ENCODE measurements at regions not wholly inside any gene's neighbourhood (a gene's known extent, or its start where the extent isn't known, plus 50 kb on each side); places are given as distances from the start of the nearest gene placed in this dataset.

DNA sequence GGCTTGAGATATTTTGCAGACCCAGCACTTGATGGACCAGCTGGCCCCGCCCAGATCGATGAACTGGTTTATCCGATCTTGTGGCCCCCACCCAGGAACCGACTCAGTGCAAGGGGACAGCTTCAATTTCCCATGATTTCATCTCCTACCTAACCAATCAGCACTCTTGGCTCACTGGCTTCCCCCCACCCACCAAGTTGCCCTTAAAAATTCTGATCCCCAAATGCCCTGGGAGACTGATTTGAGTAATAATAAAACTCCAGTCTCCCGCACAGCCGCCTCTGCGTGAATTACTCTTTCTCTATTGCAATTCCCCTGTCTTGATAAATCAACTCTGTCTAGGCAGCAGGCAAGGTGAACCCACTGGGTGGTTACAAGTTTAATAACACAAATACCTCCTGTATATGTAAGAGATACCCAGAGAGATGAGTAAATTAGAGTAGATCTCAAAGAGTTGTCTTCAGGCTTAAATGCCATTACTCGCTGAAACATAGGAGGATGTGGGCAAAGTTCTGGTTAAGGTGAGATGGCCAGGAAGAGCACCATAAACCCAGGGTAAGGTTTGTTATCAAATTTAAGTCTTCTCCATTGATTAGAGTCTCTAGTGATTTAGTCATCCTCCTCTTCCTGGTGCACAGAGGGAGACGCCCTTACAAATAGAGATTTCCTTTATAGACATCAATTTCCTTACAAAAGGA is 222.8 kb downstream of the ARL4C start:
- CTCF ChIA-PET = interaction anchor here (0.9 kb wide), 1 partner anchor 14 kb away, joined by 3 read pairs; no protein-coding TSS in a partner anchor
- Mint-ChIP-seq H3K27ac (peak overlapping the region; percentile 61), H3K27me3 (no peaks in the 10 kb centered on the region), H3K4me1 (peaks cover 78% of the 10 kb centered on the region), H3K36me3 (peaks cover 30% of the 10 kb centered on the region), H3K9me3 (peaks cover 24% of the 10 kb centered on the region), H3K4me3 (peak overlapping the region; percentile 1)
- DNase-seq = peak; percentile 33

DNA sequence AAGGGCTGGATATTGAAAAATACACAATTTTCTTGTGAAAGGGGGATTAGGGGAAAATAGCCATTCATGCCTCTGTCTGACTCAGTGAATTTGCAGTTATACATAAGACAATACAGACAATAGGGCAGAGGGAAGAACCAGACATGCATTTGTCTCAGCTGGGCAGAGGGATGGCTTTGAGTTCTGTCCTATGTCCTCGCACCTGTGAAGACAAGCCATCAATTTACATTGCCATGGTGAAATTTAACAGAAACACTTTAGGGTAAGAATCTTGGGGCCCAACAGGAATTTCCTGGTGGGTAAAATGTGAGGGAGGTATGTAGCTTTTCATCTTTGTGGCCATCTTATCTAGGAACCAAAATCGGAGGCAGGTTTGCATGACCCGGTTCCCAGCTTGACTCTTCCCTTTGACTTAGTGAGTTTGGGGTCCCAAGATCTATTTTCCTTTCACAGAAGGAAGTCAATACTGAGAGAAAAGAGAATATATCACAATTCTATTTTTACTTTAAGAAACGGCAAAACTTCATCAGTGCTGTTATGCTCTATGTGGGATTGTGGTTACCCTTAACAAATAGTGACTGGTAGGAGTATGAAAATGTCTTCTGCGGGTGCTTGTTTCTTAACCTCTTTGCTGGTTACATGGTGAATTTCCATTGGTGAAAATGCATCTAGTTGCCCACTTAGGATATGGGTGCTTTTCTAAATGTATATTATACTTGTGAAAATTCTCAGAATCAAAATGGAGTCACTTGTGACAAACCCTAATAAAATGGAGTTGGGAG is 221.8 kb downstream of the SPP2 start:
- no peak overlapping the region for H3K4me3 Mint-ChIP-seq
- H3K27me3 Mint-ChIP-seq = no peaks in the 10 kb centered on the region
- H3K27ac Mint-ChIP-seq = no peak overlapping the region
- H3K4me1 Mint-ChIP-seq = peaks cover 77% of the 10 kb centered on the region
- CTCF ChIA-PET = interaction anchor here (0.8 kb wide), 1 partner anchor 18 kb away, joined by 3 read pairs; no protein-coding TSS in a partner anchor
- H3K36me3 Mint-ChIP-seq = peaks cover 19% of the 10 kb centered on the region
- H3K9me3 Mint-ChIP-seq = peaks cover 12% of the 10 kb centered on the region
- no peak for DNase-seq

DNA sequence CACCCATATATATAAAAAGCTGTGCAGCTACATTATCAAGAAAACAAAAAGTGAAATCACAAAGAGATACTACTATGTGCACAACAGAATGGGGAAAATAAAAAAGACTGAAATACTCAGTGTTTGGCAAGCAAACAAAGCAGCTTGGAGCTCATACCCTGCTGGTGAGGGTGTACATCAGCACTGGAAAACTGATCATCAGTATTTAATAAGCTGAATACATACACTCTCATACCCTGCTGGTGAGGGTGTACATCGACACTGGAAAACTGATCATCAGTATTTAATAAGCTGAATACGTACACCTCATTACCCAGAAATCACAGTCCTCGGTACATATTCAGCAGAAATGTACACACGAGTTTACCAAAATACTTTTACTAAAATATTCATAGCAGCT is 220.8 kb downstream of the SPP2 start:
- Mint-ChIP-seq H3K4me1 (peaks cover 82% of the 10 kb centered on the region), H3K27ac (no peak overlapping the region), H3K27me3 (no peaks in the 10 kb centered on the region), H3K4me3 (no peak overlapping the region), H3K9me3 (peaks cover 12% of the 10 kb centered on the region), H3K36me3 (peaks cover 19% of the 10 kb centered on the region)
- DNase-seq = no peak
- CTCF ChIA-PET = no interaction called here

DNA sequence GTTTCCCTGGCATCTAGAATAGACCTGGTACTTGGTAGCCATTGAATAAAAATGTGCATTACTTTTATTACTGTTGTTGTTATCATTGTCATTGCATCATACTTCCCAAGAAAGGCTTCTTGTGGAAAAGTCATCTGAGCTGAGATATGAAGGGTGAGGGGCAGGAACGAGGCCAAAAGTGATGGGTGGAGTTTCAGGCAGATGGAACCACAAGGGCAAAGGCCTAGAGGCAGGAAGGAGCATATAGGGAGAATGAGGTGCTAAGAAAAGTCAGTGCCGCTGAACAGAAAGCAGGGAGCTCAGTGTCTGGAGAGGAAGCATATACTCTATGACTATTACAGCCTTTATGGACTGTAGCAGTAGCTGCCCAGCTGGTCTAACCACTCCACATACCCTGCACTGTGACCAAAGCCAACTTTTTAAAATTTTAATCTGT is 219.3 kb downstream of the SPP2 start:
- H3K4me3 Mint-ChIP-seq = no peak overlapping the region
- no peak overlapping the region for H3K27ac Mint-ChIP-seq
- peaks cover 17% of the 10 kb centered on the region for H3K36me3 Mint-ChIP-seq
- CTCF ChIA-PET = no interaction called here
- H3K27me3 Mint-ChIP-seq = no peaks in the 10 kb centered on the region
- H3K9me3 Mint-ChIP-seq = peaks cover 16% of the 10 kb centered on the region
- DNase-seq = no peak
- peaks cover 72% of the 10 kb centered on the region for H3K4me1 Mint-ChIP-seq

DNA sequence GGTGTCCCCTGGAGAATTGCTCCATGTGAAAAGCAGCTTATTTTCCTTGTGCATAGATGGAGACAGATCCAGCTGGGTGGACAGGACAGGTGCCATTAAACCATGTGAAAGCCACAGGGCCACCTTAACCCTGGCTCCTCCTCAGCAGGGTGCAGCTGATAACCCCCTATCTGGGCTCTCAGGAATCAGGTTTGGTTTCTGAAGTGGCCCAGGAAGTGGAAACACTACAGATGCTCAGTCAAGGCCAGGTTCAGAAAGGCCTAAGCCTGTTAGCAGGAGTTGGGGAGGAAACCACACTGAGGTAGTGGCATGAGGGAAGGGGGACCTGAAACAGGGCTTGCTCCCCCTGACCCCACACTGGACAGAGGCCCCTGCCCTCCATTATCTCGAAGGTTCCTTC is 217.0 kb downstream of the SPP2 start:
- peak overlapping the region; percentile 71 for H3K27ac Mint-ChIP-seq
- peaks cover 8% of the 10 kb centered on the region for H3K9me3 Mint-ChIP-seq
- DNase-seq = no peak
- peaks cover 8% of the 10 kb centered on the region for H3K36me3 Mint-ChIP-seq
- H3K4me1 Mint-ChIP-seq = peaks cover 51% of the 10 kb centered on the region
- CTCF ChIA-PET = no interaction called here
- no peaks in the 10 kb centered on the region for H3K27me3 Mint-ChIP-seq
- H3K4me3 Mint-ChIP-seq = no peak overlapping the region

DNA sequence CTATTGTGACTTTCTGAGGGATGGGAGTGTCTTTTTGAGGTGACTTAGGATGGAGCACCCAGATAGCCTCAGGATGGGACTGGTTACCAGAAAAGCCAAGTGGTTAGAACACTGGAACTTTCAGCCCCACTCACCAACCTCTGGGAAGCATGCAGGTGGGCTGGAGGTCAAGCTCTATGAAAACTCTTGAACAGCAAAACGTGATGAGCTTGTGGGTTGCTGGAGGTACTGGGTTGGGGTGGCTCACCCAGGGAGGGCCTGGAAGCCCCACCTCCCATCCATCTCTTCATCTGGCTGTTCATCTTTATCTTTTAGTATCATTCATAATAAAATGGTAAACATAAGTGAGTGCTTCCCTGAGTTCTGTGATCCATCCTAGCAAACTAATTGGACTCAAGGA is 216.4 kb downstream of the SPP2 start:
- peaks cover 8% of the 10 kb centered on the region for H3K9me3 Mint-ChIP-seq
- H3K27me3 Mint-ChIP-seq = no peaks in the 10 kb centered on the region
- H3K4me1 Mint-ChIP-seq = peaks cover 45% of the 10 kb centered on the region
- CTCF ChIA-PET = no interaction called here
- peaks cover 4% of the 10 kb centered on the region for H3K36me3 Mint-ChIP-seq
- DNase-seq = no peak
- no peak overlapping the region for H3K4me3 Mint-ChIP-seq
- no peak overlapping the region for H3K27ac Mint-ChIP-seq

DNA sequence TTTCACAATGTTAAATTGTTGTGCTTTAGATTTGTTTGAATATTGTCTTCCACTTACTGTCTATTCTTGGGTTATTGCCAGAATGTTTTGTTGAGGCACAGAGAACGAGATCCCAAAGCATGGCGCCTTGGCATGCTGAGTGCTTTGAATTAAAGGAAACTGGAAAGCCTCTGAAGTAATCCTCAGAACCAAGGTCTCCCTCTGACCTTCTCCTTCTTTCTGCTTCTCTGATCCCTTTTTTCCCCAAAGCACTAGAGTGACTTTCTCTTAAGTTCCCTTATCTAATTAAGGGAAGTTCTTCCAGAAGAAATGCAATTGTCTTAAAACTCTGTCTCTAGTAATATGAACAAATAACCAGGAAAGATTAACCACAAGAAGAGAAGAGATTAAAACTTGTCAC is 214.7 kb downstream of the SPP2 start:
- no peak for DNase-seq
- CTCF ChIA-PET = no interaction called here
- H3K4me1 Mint-ChIP-seq = peaks cover 35% of the 10 kb centered on the region
- peaks cover 4% of the 10 kb centered on the region for H3K27me3 Mint-ChIP-seq
- no peak overlapping the region for H3K4me3 Mint-ChIP-seq
- peaks cover 4% of the 10 kb centered on the region for H3K36me3 Mint-ChIP-seq
- H3K9me3 Mint-ChIP-seq = peaks cover 10% of the 10 kb centered on the region
- no peak overlapping the region for H3K27ac Mint-ChIP-seq

DNA sequence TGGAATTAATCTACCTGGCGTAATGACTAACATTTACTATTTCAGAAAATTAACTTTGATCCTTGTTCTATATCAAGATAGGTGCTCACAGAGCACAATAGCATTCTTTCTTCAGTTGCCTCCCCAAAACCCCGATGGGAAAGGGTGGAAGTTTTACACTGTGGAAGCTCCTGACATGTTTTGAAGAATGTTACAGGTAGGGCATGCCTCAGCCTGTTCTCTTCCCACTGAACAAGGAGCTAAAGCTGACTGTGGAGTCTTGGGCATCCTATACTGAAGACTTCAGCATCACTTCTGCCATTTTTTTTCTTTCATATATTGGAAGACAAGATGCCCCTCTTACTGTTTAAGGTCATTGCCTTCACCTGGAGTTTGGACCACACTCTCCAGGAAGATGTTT is 211.2 kb downstream of the SPP2 start:
- H3K9me3 Mint-ChIP-seq = peaks cover 15% of the 10 kb centered on the region
- CTCF ChIA-PET = no interaction called here
- H3K4me3 Mint-ChIP-seq = no peak overlapping the region
- no peak overlapping the region for H3K27ac Mint-ChIP-seq
- H3K27me3 Mint-ChIP-seq = peaks cover 4% of the 10 kb centered on the region
- no peak for DNase-seq
- peaks cover 20% of the 10 kb centered on the region for H3K4me1 Mint-ChIP-seq
- peaks cover 4% of the 10 kb centered on the region for H3K36me3 Mint-ChIP-seq

DNA sequence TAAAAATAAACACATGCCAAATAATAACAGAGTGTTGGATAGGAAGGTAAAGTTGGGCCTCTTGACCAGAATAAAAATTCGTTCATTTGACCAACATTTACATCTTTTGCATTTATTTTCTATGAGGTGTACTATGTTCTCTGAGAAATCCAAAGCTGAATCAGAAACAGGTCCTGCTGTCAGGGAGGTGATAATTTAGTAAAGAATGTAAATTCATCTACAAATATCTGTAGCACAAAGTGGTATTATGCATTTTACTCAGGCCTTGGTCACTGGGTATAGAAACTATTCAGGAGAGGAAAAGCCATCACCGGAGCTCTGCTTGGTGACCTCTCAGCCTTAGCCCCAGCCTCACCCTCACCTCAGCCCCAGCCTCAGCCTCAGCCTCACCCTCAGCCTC is 208.9 kb downstream of the SPP2 start:
- CTCF ChIA-PET = interaction anchor here (1.0 kb wide), 1 partner anchor 132 kb away, joined by 3 read pairs; no protein-coding TSS in a partner anchor
- Mint-ChIP-seq H3K9me3 (peaks cover 11% of the 10 kb centered on the region), H3K4me3 (no peak overlapping the region), H3K27ac (no peak overlapping the region), H3K27me3 (peaks cover 8% of the 10 kb centered on the region), H3K4me1 (peaks cover 21% of the 10 kb centered on the region), H3K36me3 (peaks cover 1% of the 10 kb centered on the region)
- DNase-seq = no peak

DNA sequence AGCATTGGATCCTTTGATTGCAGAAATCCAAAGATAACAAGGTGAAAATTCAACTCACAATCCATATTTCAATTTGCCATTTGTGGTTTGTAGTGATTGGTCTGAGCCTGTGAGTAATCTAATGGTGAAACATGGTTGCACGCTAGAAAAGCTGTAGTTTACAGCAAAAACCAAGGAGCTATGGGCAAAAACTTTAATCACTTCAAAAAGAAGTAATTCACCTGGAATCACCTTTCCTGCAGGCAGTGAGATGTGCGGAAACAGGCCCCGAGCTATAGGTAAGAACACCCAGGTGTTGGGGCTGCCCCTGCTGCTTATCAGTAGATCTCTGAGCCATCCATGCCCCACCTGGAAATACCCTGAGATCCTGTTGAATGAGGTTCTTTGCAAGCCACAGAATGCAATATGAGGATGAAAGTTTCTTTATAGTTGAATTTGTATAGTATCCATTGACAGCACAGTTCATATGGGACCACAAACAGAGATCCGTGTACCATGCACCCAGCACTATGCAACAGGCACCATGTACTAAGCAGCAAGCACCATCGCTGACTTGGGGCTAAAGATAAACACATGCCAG is 208.2 kb downstream of the SPP2 start:
- no peak overlapping the region for H3K4me3 Mint-ChIP-seq
- H3K4me1 Mint-ChIP-seq = peaks cover 21% of the 10 kb centered on the region
- H3K9me3 Mint-ChIP-seq = peaks cover 11% of the 10 kb centered on the region
- no peak overlapping the region for H3K27ac Mint-ChIP-seq
- CTCF ChIA-PET = interaction anchor here (0.6 to 1.6 kb wide), 3 partner anchors 22 to 123 kb away, joined by 3 to 5 read pairs (median 4); no protein-coding TSS in a partner anchor
- no peak for DNase-seq
- peaks cover 8% of the 10 kb centered on the region for H3K27me3 Mint-ChIP-seq
- H3K36me3 Mint-ChIP-seq = peaks cover 1% of the 10 kb centered on the region

DNA sequence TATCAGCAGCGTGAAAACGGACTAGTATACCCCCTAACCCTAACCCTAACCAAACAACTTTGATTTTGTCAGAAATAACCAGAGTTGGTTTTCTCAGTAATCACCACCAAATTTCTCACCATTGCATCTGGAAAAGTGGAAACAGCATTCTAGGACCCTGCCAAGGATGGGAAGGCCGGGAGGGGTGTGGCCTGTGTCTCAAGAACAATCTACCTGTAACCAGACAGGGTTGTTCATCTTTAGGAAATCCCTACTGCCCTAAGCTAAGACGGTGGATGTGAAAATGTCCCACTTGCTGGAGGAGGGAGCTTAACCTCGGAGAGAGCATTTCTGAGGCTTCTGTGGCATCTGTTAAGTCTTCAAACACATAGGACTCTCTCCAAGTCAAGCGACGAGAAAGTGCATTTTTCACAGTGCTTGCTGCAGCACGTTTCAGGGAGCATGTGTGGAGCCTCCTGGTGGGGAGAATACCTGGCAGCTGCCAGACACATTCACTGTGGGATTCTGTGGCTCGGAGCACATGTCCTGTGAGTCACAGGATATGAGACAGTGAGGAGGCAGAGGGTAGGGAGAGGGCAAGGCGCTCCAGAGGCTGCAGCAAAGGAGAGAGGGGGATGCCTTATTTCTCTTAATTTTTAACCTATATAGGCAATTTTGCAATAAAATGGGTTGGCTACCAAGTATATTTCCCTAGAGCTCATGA is 207.5 kb downstream of the SPP2 start:
- CTCF ChIA-PET = interaction anchor here (0.6 to 1.6 kb wide), 3 partner anchors 23 to 123 kb away, joined by 3 to 5 read pairs (median 4); no protein-coding TSS in a partner anchor
- Mint-ChIP-seq H3K9me3 (peaks cover 11% of the 10 kb centered on the region), H3K27ac (no peak overlapping the region), H3K4me1 (peaks cover 21% of the 10 kb centered on the region), H3K27me3 (peaks cover 8% of the 10 kb centered on the region), H3K4me3 (no peak overlapping the region), H3K36me3 (peaks cover 1% of the 10 kb centered on the region)
- peak; percentile 38 for DNase-seq

DNA sequence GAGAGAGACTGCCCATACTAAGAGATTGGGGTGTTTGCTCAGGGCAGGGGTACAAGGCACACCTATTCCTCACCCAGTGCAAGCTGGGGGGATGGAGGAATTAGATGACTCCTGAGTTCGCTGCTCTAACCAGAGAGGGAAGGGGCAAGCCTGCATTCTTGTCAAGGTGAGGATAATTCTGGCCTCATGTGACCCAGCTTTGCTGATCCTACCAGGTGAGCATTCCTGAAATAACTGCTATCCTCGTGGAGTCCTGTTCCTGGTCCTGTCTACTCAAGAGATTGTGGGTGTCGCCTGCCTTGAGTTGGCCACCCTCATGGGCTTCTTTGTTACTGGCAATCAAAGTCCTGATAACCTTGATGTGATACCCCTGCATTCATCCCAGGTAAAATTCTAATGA is 206.0 kb downstream of the SPP2 start:
- Mint-ChIP-seq H3K27me3 (peaks cover 11% of the 10 kb centered on the region), H3K9me3 (peaks cover 7% of the 10 kb centered on the region), H3K4me3 (no peak overlapping the region), H3K36me3 (peaks cover 3% of the 10 kb centered on the region), H3K4me1 (peaks cover 21% of the 10 kb centered on the region), H3K27ac (no peak overlapping the region)
- CTCF ChIA-PET = no interaction called here
- no peak for DNase-seq

DNA sequence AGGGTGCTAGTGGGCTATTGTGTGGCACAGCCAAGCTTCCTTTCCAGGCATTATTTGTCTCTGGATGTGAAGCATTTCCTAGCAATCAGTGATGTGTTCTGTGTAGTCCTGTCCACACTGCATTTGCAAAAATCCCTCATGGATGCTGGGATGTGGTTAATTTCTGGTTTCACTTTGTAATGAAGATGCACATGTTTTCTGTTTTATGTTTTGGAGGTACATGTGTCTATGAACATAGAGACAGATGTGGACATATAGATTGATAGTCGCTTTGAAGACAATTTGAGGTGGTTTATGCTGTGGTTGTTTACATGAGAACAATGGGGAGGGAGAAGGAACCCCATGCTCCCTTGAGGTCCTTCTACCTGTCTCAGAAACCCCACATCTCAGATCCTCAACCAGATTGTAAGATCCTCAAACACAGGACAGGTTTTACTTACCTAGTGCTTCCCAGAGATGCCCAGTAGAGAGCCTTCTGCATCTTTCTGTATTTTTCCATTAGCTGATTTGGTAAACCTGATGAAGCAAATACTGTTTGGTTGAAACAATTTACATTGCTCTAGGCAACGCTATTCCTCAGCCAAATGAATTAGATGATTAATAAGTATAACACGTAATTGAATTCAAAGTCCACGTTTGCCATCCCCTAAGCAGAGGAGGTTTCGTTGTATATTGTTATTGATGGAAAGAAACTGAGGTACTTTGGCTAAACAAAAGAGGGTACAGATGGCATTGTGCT is 204.4 kb downstream of the SPP2 start:
- DNase-seq = no peak
- Mint-ChIP-seq H3K36me3 (peaks cover 3% of the 10 kb centered on the region), H3K4me1 (peaks cover 21% of the 10 kb centered on the region), H3K9me3 (peaks cover 6% of the 10 kb centered on the region), H3K4me3 (no peak overlapping the region), H3K27ac (no peak overlapping the region), H3K27me3 (peaks cover 12% of the 10 kb centered on the region)
- CTCF ChIA-PET = interaction anchor here (0.6 to 0.9 kb wide), 2 partner anchors 19 to 244 kb away, joined by 3 read pairs; no protein-coding TSS in a partner anchor

Data from activated naive CD4-positive, alpha-beta T cell treated with anti-CD3 and anti-CD28 coated beads, Interleukin-2, amount 10 ng/mL, durations not matched to agents 7 days and 5 days (primary cell).